Epidermal melanocyte (primary cell): ENCODE measurements at regions not wholly inside any gene's neighbourhood (a gene's known extent, or its start where the extent isn't known, plus 50 kb on each side); places are given as distances from the start of the nearest gene placed in this dataset.

Source experiments
- DNase-seq: peaks from one replicate; pipeline ENCODE4 v3.0.0; 2011; ENCODE audit warnings: low spot score; ENCODE audit not compliant: insufficient read length

- no peak for DNase-seq
Observed at GRCh38 chr1:188249811-188250210, 1421.1 kb downstream of the PLA2G4A start.

GRCh38 chr1:188251036-188251435 is 1422.3 kb downstream of the PLA2G4A start:
- DNase-seq: no peak

GRCh38 chr1:188261849-188262248 is 1433.1 kb downstream of the PLA2G4A start:
- no peak for DNase-seq

- no peak for DNase-seq
Observed at GRCh38 chr1:188269956-188270355, 1441.2 kb downstream of the PLA2G4A start.

GRCh38 chr1:188270497-188270896 is 1441.7 kb downstream of the PLA2G4A start:
- no peak for DNase-seq

GRCh38 chr1:188277771-188278170 is 1449.0 kb downstream of the PLA2G4A start:
- no peak for DNase-seq

GRCh38 chr1:188281921-188282320 is 1453.2 kb downstream of the PLA2G4A start:
- no peak for DNase-seq

- DNase-seq: no peak
Observed at GRCh38 chr1:188295157-188295556, 1466.4 kb downstream of the PLA2G4A start.

- no peak for DNase-seq
Observed at GRCh38 chr1:188302746-188303145, 1474.0 kb downstream of the PLA2G4A start.

- DNase-seq: no peak
Observed at GRCh38 chr1:188314557-188315137, 1485.9 kb downstream of the PLA2G4A start.

GRCh38 chr1:188317894-188318293 is 1489.1 kb downstream of the PLA2G4A start:
- DNase-seq: no peak

GRCh38 chr1:188325211-188325610 is 1496.5 kb downstream of the PLA2G4A start:
- DNase-seq: no peak

GRCh38 chr1:188343914-188344313 is 1515.2 kb downstream of the PLA2G4A start:
- DNase-seq: no peak

- no peak for DNase-seq
Observed at GRCh38 chr1:188350104-188350503, 1521.4 kb downstream of the PLA2G4A start.

- no peak for DNase-seq
Observed at GRCh38 chr1:188355082-188355481, 1526.3 kb downstream of the PLA2G4A start.

- no peak for DNase-seq
Observed at GRCh38 chr1:188355847-188356246, 1527.1 kb downstream of the PLA2G4A start.

- no peak for DNase-seq
Observed at GRCh38 chr1:188359315-188359714, 1530.6 kb downstream of the PLA2G4A start.

- no peak for DNase-seq
Observed at GRCh38 chr1:188363943-188364342, 1535.2 kb downstream of the PLA2G4A start.

- DNase-seq: no peak
Observed at GRCh38 chr1:188364927-188365449, 1536.2 kb downstream of the PLA2G4A start.

- no peak for DNase-seq
Observed at GRCh38 chr1:188365874-188366273, 1537.1 kb downstream of the PLA2G4A start.

- DNase-seq: no peak
Observed at GRCh38 chr1:188367661-188368060, 1538.9 kb downstream of the PLA2G4A start.

- no peak for DNase-seq
Observed at GRCh38 chr1:188371295-188371806, 1542.6 kb downstream of the PLA2G4A start.

- DNase-seq: no peak
Observed at GRCh38 chr1:188372821-188373220, 1544.1 kb downstream of the PLA2G4A start.
